WTC11 (cell line): ENCODE measurements at regions not wholly inside any gene's neighbourhood (a gene's known extent, or its start where the extent isn't known, plus 50 kb on each side); places are given as distances from the start of the nearest gene placed in this dataset.

Experiments used
- ATAC-seq: fragments of 200-7000 bp; cut with Tn5 transposase; 2 replicates; pipeline ENCODE4 v1.10.0; 2021; ENCODE audit warnings: mild to moderate bottlenecking, moderate library complexity
- CTCF ChIA-PET: fragments of 300-600 bp; sonication (Branson Sonifier 250); formaldehyde crosslinking; loops from one replicate; lab custom pipeline; 2021; ENCODE audit warnings: antibody characterized with exemption; lab: Charles Lee
- POLR2A ChIA-PET: fragments of 350-600 bp; sonication (Branson Sonifier 250); formaldehyde crosslinking; loops from one replicate; lab custom pipeline; 2021; ENCODE audit warnings: antibody characterized with exemption; lab: Charles Lee
- DNase-seq: peaks from one replicate; pipeline ENCODE4 v3.0.0; 2021; ENCODE audit warnings: low spot score
- H3K27ac Mint-ChIP-seq: 2 replicates; pipeline ENCODE4 v1.8.0; 2021; ENCODE audit warnings: mixed read lengths
- H3K27me3 Mint-ChIP-seq: 2 replicates; pipeline ENCODE4 v1.8.0; 2021; ENCODE audit warnings: low read depth, mild to moderate bottlenecking, moderate library complexity, mixed read lengths
- H3K36me3 Mint-ChIP-seq: 2 replicates; pipeline ENCODE4 v1.8.0; 2021; ENCODE audit warnings: mixed read lengths
- H3K4me1 Mint-ChIP-seq: 2 replicates; pipeline ENCODE4 v1.8.0; 2022; ENCODE audit warnings: mixed read lengths
- H3K4me3 Mint-ChIP-seq: 2 replicates; pipeline ENCODE4 v1.8.0; 2021; ENCODE audit warnings: mild to moderate bottlenecking, moderate library complexity, mixed read lengths
- H3K9me3 Mint-ChIP-seq: 2 replicates; pipeline ENCODE4 v1.8.0; 2021; ENCODE audit warnings: mixed read lengths
- ATF1 ChIP-seq: sonication (generic); formaldehyde crosslinking; IDR thresholded peaks from 2 replicates; pipeline ENCODE4 v1.8.1; 2023; ENCODE audit warnings: mild to moderate bottlenecking, moderate library complexity, missing genetic modification reagents
- ATF3 ChIP-seq: sonication (generic); formaldehyde crosslinking; conservative IDR thresholded peaks from 2 replicates; pipeline ENCODE4 v1.8.1; 2022; ENCODE audit warnings: mild to moderate bottlenecking, missing genetic modification reagents
- CBFB ChIP-seq: sonication (generic); formaldehyde crosslinking; IDR thresholded peaks from 2 replicates; pipeline ENCODE4 v1.8.1; 2022; ENCODE audit warnings: mild to moderate bottlenecking, low read depth, missing genetic modification reagents
- CREB1 ChIP-seq: sonication (generic); formaldehyde crosslinking; IDR thresholded peaks from 2 replicates; pipeline ENCODE4 v1.8.0; 2023; ENCODE audit warnings: mild to moderate bottlenecking, missing genetic modification reagents
- ELF4 ChIP-seq: sonication (generic); formaldehyde crosslinking; IDR thresholded peaks from 2 replicates; pipeline ENCODE4 v1.8.1; 2022; ENCODE audit warnings: low read depth, mild to moderate bottlenecking, moderate library complexity, missing genetic modification reagents
- ETV6 ChIP-seq: sonication (generic); formaldehyde crosslinking; IDR thresholded peaks from 2 replicates; pipeline ENCODE4 v1.8.1; 2022; ENCODE audit warnings: mild to moderate bottlenecking, missing genetic modification reagents
- FOXK1 ChIP-seq: sonication (generic); formaldehyde crosslinking; IDR thresholded peaks from 2 replicates; pipeline ENCODE4 v1.8.0; 2022; ENCODE audit warnings: mild to moderate bottlenecking, moderate library complexity, missing genetic modification reagents
- GABPB1 ChIP-seq: sonication (generic); formaldehyde crosslinking; IDR thresholded peaks from 2 replicates; pipeline ENCODE4 v1.8.1; 2023; ENCODE audit warnings: mild to moderate bottlenecking, missing genetic modification reagents
- GRHL2 ChIP-seq: fragments of 250-450 bp; sonication (Bioruptor Pico); IDR thresholded peaks from 2 replicates; pipeline ENCODE4 v1.8.0; 2022; ENCODE audit warnings: mild to moderate bottlenecking, moderate library complexity; ENCODE audit not compliant: insufficient replicate concordance, severe bottlenecking
- OVOL2 ChIP-seq: fragments of 250-450 bp; sonication (Bioruptor Pico); IDR thresholded peaks from 2 replicates; pipeline ENCODE4 v1.9.0; 2021; ENCODE audit warnings: mild to moderate bottlenecking, borderline replicate concordance
- TCF7 ChIP-seq: sonication (generic); formaldehyde crosslinking; IDR thresholded peaks from 2 replicates; pipeline ENCODE4 v1.8.0; 2022; ENCODE audit warnings: mild to moderate bottlenecking, low read depth, missing genetic modification reagents, moderate library complexity
- TP53 ChIP-seq: sonication (generic); formaldehyde crosslinking; IDR thresholded peaks from 2 replicates; pipeline ENCODE4 v1.8.1; 2023; ENCODE audit warnings: mild to moderate bottlenecking, missing genetic modification reagents
- ZBTB43 ChIP-seq: sonication (generic); formaldehyde crosslinking; IDR thresholded peaks from 2 replicates; pipeline ENCODE4 v1.8.1; 2023; ENCODE audit warnings: mild to moderate bottlenecking, missing genetic modification reagents
- ZNF232 ChIP-seq: sonication (generic); formaldehyde crosslinking; IDR thresholded peaks from 2 replicates; pipeline ENCODE4 v1.8.0; 2022; ENCODE audit warnings: mild to moderate bottlenecking, missing genetic modification reagents
- ZNF423 ChIP-seq: fragments of 250-450 bp; sonication (Bioruptor Pico); IDR thresholded peaks from 2 replicates; pipeline ENCODE4 v2.1.2; 2022; ENCODE audit warnings: mild to moderate bottlenecking, moderate library complexity
- TF ChIP-seq, protein P1 (sequence below): fragments of 250-450 bp; sonication (Bioruptor Pico); IDR thresholded peaks from 2 replicates; pipeline ENCODE4 v1.9.0; 2021; ENCODE audit warnings: moderate library complexity, mild to moderate bottlenecking, inconsistent platforms, borderline replicate concordance
- TF ChIP-seq, protein P2 (sequence below): sonication (generic); formaldehyde crosslinking; IDR thresholded peaks from 2 replicates; pipeline ENCODE4 v1.8.1; 2023; ENCODE audit warnings: mild to moderate bottlenecking, missing genetic modification reagents, moderate library complexity
- TF ChIP-seq, protein P3 (sequence below): sonication (generic); formaldehyde crosslinking; IDR thresholded peaks from 2 replicates; pipeline ENCODE4 v1.8.0; 2022; ENCODE audit warnings: mild to moderate bottlenecking, missing genetic modification reagents
- TF ChIP-seq, protein P4 (sequence below): sonication (generic); formaldehyde crosslinking; conservative IDR thresholded peaks from 2 replicates; pipeline ENCODE4 v1.8.1; 2023; ENCODE audit warnings: mild to moderate bottlenecking, low read depth, missing genetic modification reagents, moderate library complexity
- TF ChIP-seq, protein P5 (sequence below): sonication (generic); formaldehyde crosslinking; IDR thresholded peaks from 2 replicates; pipeline ENCODE4 v1.8.1; 2023; ENCODE audit warnings: mild to moderate bottlenecking, missing genetic modification reagents

DNA sequence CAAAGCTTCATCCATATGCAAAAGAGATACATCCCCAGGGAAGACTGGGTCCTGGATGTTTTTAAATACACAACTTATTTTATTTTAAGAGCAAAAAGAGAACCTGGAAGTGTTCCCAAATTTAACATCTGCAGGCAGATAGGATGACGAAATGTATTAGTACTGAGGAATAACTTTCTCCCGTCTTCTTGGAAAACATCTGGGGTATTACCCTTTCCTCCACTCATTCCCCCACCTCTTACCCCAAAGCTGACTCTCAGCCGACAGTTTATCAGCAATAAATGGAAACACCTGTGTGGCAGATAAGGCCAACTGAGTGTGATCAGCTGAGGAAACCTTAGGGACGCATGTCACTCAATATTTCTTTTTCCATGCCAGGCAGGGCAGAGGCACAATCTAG is 435.6 kb upstream of the NPVF start:
- ChIA-PET POLR2A (no interaction called here), CTCF (no interaction called here)
- Mint-ChIP-seq H3K9me3 (no peaks in the 10 kb centered on the region), H3K27me3 (no peaks in the 10 kb centered on the region), H3K36me3 (no peaks in the 10 kb centered on the region), H3K27ac (no peak overlapping the region), H3K4me1 (no peaks in the 10 kb centered on the region), H3K4me3 (no peak overlapping the region)
- TF ChIP-seq GRHL2 (CRISPR knock-in tag): no peak
- TF ChIP-seq GABPB1: no peak
- TF ChIP-seq CBFB (CRISPR knock-in tag): no peak
- TF ChIP-seq ZNF423 (CRISPR knock-in tag): no peak
- no peak for TF ChIP-seq FOXK1 (CRISPR knock-in tag)
- no peak for TF ChIP-seq TCF7 (CRISPR knock-in tag)
- TF ChIP-seq, protein P1, sequence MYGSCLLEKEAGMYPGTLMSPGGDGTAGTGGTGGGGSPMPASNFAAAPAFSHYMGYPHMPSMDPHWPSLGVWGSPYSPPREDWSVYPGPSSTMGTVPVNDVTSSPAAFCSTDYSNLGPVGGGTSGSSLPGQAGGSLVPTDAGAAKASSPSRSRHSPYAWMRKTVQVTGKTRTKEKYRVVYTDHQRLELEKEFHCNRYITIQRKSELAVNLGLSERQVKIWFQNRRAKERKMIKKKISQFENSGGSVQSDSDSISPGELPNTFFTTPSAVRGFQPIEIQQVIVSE (CRISPR knock-in tag): no peak
- TF ChIP-seq, protein P2, sequence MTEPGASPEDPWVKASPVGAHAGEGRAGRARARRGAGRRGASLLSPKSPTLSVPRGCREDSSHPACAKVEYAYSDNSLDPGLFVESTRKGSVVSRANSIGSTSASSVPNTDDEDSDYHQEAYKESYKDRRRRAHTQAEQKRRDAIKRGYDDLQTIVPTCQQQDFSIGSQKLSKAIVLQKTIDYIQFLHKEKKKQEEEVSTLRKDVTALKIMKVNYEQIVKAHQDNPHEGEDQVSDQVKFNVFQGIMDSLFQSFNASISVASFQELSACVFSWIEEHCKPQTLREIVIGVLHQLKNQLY (CRISPR knock-in tag): no peak
- TF ChIP-seq TP53: no peak
- TF ChIP-seq ETV6 (CRISPR knock-in tag): no peak
- TF ChIP-seq ATF3 (CRISPR knock-in tag): no peak
- no peak for ATAC-seq
- DNase-seq: no peak

DNA sequence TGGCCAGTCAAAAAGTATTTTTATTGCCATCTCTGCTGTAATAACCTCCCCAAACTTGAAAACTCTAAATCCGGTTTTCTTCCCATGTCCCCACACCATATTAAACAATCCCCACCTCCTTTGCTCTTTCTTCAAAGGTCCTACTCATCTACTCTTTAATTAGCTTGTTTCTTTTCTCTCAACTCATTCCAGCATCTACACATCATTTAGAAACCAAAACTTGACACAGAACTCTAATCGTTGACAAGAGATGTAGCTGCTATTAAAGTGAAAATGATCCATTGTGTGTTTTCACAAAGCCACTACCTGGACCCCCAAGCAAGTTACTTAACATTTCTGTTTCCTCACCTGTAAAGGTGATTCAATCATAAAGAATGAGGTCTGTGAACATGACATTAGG is 436.3 kb upstream of the NPVF start:
- no peak for DNase-seq
- no peak for ATAC-seq
- Mint-ChIP-seq H3K27ac (no peak overlapping the region), H3K9me3 (no peaks in the 10 kb centered on the region), H3K4me1 (no peaks in the 10 kb centered on the region), H3K27me3 (no peaks in the 10 kb centered on the region), H3K4me3 (no peak overlapping the region)
- ChIA-PET CTCF (interaction anchor here (0.6 kb wide), 1 partner anchor 190 kb away, joined by 3 read pairs; no protein-coding TSS in a partner anchor), POLR2A (no interaction called here)
- TF ChIP-seq ZNF423 (CRISPR knock-in tag) (no peak), ELF4 (no peak)
- TF ChIP-seq, protein P3, sequence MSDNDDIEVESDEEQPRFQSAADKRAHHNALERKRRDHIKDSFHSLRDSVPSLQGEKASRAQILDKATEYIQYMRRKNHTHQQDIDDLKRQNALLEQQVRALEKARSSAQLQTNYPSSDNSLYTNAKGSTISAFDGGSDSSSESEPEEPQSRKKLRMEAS (CRISPR knock-in tag): no peak
- TF ChIP-seq, all 79 proteins: peak for 0
- no peaks in the 10 kb centered on the region for H3K36me3 Mint-ChIP-seq

DNA sequence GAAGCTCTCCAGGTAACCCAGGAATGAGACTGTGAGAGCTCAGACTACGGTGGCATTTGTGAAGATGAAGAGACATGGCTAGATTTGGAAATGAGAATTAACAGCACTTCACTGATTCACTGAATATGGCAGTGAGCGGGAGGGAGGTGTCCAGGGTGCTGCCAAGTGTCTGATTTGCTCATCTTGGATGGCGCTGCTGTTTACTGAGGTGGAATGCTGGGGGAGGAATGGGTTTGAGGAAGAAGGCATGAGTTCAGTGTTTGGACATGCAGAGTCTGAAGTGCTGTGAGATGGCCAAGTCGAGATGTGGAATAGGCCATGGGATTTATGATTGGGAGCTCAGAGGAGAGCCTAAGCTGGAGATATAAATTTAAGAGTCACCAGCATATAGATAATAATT is 437.1 kb upstream of the NPVF start:
- H3K9me3 Mint-ChIP-seq: no peaks in the 10 kb centered on the region
- ATAC-seq (no peak), DNase-seq (no peak)
- H3K27me3 Mint-ChIP-seq: no peaks in the 10 kb centered on the region
- H3K4me3 Mint-ChIP-seq: no peak overlapping the region
- TF ChIP-seq, protein P4, sequence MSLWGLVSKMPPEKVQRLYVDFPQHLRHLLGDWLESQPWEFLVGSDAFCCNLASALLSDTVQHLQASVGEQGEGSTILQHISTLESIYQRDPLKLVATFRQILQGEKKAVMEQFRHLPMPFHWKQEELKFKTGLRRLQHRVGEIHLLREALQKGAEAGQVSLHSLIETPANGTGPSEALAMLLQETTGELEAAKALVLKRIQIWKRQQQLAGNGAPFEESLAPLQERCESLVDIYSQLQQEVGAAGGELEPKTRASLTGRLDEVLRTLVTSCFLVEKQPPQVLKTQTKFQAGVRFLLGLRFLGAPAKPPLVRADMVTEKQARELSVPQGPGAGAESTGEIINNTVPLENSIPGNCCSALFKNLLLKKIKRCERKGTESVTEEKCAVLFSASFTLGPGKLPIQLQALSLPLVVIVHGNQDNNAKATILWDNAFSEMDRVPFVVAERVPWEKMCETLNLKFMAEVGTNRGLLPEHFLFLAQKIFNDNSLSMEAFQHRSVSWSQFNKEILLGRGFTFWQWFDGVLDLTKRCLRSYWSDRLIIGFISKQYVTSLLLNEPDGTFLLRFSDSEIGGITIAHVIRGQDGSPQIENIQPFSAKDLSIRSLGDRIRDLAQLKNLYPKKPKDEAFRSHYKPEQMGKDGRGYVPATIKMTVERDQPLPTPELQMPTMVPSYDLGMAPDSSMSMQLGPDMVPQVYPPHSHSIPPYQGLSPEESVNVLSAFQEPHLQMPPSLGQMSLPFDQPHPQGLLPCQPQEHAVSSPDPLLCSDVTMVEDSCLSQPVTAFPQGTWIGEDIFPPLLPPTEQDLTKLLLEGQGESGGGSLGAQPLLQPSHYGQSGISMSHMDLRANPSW (CRISPR knock-in tag): no peak
- TF ChIP-seq, protein P5, sequence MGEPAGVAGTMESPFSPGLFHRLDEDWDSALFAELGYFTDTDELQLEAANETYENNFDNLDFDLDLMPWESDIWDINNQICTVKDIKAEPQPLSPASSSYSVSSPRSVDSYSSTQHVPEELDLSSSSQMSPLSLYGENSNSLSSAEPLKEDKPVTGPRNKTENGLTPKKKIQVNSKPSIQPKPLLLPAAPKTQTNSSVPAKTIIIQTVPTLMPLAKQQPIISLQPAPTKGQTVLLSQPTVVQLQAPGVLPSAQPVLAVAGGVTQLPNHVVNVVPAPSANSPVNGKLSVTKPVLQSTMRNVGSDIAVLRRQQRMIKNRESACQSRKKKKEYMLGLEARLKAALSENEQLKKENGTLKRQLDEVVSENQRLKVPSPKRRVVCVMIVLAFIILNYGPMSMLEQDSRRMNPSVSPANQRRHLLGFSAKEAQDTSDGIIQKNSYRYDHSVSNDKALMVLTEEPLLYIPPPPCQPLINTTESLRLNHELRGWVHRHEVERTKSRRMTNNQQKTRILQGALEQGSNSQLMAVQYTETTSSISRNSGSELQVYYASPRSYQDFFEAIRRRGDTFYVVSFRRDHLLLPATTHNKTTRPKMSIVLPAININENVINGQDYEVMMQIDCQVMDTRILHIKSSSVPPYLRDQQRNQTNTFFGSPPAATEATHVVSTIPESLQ (CRISPR knock-in tag): no peak
- no peak for TF ChIP-seq OVOL2 (CRISPR knock-in tag)
- no peak for TF ChIP-seq CREB1 (CRISPR knock-in tag)
- TF ChIP-seq ZBTB43 (CRISPR knock-in tag): no peak
- no peak for TF ChIP-seq ZNF232 (CRISPR knock-in tag)
- no peak for TF ChIP-seq ETV6 (CRISPR knock-in tag)
- TF ChIP-seq ATF1 (CRISPR knock-in tag): no peak
- no peaks in the 10 kb centered on the region for H3K36me3 Mint-ChIP-seq
- ChIA-PET CTCF (interaction anchor here (0.6 kb wide), 1 partner anchor 189 kb away, joined by 3 read pairs; no protein-coding TSS in a partner anchor), POLR2A (no interaction called here)
- H3K4me1 Mint-ChIP-seq: no peaks in the 10 kb centered on the region
- no peak overlapping the region for H3K27ac Mint-ChIP-seq
